Epithelial cell of proximal tubule (primary cell): ENCODE measurements at regions not wholly inside any gene's neighbourhood (a gene's known extent, or its start where the extent isn't known, plus 50 kb on each side); places are given as distances from the start of the nearest gene placed in this dataset.

Experiments
- DNase-seq: peaks from one replicate; pipeline ENCODE4 v3.0.0-alpha.2; 2011; ENCODE audit warnings: low read depth
- H3K4me3 ChIP-seq: 2 replicates; pipeline ENCODE4 v1.5.1; 2011; ENCODE audit warnings: low read depth, mild to moderate bottlenecking, low read length
- TF ChIP-seq, protein P1 (sequence below): conservative IDR thresholded peaks from 2 replicates; pipeline ENCODE4 v1.5.1; 2012; ENCODE audit warnings: low read depth, mild to moderate bottlenecking, low read length

DNA sequence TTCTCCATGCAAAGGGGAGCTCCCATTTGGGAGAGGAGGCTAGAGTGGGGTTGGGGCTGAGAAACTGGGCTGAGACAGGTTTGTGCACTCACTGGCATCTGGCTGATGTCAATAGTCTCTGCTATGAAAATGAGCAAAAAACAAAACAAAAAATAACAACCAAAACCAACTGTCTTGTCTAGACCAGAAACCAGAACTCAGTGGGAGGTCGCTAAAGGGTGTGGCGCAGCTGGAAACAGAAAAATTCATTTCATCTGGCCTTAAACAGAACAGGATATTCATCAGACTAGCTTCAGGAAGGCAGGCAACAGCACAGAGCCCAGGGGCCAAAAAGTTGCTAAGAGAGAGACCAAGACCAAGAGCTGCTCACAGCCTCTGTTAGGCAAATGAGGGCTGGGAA, 126.1 kb downstream of the THNSL2 start:
- DNase-seq, result no peak
- H3K4me3 ChIP-seq, result no peak overlapping the region
- TF ChIP-seq, protein P1, sequence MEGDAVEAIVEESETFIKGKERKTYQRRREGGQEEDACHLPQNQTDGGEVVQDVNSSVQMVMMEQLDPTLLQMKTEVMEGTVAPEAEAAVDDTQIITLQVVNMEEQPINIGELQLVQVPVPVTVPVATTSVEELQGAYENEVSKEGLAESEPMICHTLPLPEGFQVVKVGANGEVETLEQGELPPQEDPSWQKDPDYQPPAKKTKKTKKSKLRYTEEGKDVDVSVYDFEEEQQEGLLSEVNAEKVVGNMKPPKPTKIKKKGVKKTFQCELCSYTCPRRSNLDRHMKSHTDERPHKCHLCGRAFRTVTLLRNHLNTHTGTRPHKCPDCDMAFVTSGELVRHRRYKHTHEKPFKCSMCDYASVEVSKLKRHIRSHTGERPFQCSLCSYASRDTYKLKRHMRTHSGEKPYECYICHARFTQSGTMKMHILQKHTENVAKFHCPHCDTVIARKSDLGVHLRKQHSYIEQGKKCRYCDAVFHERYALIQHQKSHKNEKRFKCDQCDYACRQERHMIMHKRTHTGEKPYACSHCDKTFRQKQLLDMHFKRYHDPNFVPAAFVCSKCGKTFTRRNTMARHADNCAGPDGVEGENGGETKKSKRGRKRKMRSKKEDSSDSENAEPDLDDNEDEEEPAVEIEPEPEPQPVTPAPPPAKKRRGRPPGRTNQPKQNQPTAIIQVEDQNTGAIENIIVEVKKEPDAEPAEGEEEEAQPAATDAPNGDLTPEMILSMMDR, result no peak

DNA sequence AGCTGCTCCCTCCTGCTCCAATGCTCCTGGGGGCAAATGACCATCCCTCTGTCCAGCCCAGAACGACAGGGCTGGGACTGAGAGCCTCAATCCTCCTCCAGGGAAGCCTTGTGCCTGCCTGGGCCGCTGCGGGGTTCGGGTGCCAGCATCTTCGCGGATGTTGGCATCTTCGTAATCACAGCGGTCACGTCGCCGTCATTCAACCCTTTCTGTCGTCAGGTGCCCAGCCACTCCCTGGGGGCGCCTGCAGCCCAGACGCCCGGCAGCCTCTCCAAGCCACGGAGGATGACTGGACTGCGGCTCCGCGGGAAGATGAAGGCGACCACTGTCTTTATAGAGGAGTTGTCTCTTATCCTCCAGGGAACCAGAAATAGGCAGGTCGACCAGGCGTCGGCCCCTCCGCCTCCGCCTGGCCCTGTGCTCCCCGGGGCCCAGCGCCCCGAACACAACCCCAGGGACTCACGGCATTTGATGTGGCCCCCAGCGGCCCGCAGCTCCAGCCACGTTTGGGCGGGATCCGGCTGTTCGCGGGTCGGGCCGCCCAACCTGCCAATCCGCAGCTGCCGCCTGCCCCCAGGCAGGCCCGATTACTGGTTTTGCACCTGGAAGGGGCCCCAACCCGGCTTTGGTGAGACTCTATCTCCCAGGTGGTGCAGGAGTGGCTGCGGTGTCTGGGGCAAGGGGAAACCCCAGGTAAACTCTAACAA, 113.9 kb downstream of the THNSL2 start:
- TF ChIP-seq, protein P1, result no peak
- no peak for DNase-seq
- no peak overlapping the region for H3K4me3 ChIP-seq

DNA sequence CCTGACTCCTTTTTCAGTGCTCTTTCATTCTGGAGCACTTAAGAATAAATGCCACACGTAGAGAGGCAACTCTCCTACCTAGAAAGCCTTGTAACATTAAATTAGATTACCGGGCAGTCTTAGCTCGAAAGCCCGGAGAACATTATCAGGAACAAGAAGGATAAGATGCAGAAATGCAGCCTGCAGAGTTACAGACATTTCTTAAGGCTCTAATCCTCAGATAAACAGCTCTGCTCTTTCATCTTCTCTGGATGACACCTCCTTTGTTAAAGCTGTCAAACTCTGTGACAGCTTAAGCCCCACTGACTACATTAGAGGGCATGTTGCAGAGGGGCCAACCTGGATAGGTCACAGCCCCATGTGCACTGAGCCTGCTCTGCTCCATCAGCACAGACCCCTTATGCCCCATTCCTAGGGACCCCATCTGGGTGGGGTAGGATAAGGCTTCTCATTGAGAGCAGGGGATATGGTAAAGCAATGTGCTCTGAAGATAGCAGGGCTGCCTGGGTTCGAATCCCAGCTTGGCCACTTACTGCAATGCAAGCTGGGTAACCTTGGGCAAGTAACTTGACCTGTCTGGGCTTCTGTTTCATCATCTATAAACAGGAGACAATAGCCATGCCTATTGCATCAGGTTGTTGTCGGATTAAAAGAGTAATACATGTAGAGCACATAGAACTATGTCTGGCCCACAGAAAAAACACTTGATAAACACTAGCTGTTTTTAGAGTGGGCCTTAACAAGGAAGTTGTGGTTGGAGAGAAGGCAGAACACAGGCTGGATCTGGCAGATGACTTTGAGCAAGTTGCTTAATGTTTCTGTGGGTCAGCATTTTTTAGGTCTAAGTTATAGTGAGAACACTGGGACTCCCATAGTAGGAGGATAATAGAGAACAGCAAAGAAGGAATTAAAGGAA, 111.4 kb downstream of the THNSL2 start:
- TF ChIP-seq, protein P1, result no peak
- no peak for DNase-seq
- no peak overlapping the region for H3K4me3 ChIP-seq

DNA sequence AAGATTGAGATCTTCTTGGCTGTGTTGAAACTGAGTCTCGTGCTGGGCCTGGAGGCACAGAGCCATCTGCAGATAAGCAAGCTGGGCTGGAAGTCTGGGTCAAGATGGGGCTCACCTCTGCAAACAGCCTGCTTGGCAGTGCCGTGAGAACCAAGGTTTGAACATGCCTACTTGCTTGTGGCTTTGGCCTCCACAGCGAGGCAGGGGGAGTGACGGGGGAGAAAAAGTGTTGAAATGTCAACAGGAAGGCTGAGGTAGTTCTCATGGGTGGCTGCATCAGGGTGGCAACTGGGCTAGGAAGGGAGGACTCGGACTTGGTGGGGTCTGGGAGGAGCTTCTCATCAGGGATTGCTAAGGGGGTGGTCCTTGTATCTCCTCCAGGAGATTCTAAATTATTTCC, 99.7 kb downstream of the THNSL2 start:
- TF ChIP-seq, protein P1, result no peak
- no peak for DNase-seq
- H3K4me3 ChIP-seq, result no peak overlapping the region

DNA sequence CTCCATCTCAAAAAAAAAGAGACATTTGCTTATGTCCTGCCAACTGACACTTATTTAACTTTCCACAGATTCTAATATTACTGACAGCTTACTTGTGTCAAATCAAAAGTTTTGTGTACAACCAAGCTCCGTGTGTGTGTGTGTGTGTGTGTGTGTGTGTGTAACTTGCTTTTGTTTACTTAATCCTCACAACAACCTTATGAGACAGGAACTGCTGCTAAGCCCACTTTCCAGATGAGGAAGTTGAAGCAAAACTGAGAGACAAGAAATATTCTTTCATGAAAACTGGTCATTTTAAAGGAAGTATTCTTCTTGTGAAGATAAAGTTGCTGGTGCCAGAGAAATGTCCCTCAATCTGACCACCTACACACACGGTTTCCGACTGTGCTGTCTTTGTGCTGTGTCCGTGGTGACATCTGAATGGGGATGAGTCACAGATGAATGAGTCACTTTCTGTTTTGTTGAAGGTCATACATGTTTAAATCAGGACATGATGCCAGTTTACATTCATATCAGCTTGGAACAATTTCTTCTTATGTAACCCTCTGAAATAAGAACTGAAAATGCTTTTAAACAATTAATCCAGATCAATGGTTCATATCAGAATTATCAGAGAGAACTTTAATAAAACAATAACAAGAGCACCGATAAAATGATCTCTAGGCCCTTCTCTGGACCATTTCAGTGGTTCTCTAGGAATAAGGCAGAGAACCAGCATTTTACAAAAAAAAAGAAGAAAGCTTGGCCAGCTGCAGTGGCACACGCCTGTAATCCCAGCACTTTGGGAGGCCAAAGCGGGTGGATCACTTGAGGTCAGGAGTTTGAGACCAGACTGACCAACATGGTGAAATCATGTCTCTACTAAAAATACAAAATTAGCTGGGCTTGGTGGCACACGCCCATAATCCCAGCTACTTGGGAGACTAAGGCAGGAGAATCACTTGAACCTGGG, 95.5 kb downstream of the THNSL2 start:
- TF ChIP-seq, protein P1, result no peak
- no peak overlapping the region for H3K4me3 ChIP-seq
- DNase-seq, result no peak

DNA sequence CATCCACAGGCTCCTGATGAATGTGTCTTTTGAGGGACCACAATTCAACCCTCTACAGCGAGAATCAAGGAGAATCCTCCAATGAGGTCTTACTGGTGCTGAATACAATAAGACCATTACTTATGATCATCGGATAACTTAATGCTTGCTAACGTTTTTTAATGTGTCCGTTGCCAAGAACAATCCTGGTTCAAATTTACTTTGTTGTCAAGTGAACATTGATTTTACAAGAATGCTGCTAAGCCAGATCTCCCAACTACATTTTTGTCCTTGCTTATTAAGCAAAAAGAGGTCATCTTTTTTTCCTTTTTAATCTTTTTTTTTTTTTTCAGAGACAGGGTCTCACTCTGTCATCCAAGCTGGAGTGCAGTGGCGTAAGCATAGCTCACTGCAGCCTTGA, 93.7 kb downstream of the THNSL2 start:
- TF ChIP-seq, protein P1, result no peak
- no peak for DNase-seq
- H3K4me3 ChIP-seq, result no peak overlapping the region
